ENCODE measurements at regions not wholly inside any gene's neighbourhood (a gene's known extent, or its start where the extent isn't known, plus 50 kb on each side); places are given as distances from the start of the nearest gene placed in this dataset.

DNA sequence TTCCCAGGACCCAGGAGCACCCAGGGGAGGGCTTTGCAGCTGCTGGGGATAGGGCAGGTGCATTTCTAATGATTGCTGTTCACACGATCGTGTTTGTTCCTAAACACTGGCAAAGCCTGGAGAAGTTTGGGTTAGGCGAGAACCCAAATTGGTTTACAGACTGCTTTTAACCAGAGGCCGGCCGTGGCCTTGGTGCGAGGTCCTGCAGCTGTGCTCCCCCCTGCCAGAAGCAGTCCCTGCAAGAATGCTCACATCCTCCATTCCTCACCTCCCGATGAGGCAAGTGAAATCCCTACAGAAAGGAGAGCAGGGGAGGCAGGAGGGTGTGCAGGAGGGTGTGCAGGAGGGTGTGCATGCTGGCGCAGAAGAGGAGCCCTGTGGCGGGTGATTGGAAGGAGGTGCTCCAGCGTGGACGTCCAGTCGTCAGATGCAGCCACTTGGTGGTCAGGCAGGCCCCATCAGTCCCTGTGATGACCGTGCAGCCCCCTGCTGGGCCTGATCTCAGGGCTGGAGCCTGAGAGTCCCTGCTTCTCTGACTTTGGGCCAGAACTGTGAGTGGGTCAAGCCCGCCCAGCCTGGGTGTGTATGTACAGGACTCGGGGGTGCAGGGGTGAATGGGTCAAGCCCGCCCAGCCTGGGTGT is 55.7 kb upstream of the FRMD1 start:
- no peak for ATAC-seq
- TF ChIP-seq ZNF8 (CRISPR knock-in tag; IDR thresholded peaks at IDR 0.05) (no peak), GLIS3 (CRISPR knock-in tag; IDR thresholded peaks at IDR 0.05) (no peak), TOX (CRISPR knock-in tag; IDR thresholded peaks at IDR 0.05; ENCODE audit: borderline replicate concordance) (no peak), ARNTL (CRISPR knock-in tag; IDR thresholded peaks at IDR 0.05; ENCODE audit: borderline replicate concordance, low read depth) (no peak), TSHZ2 (CRISPR knock-in tag; IDR thresholded peaks at IDR 0.05) (no peak), RARB (CRISPR knock-in tag; IDR thresholded peaks at IDR 0.05) (no peak), PPARA (CRISPR knock-in tag; IDR thresholded peaks at IDR 0.05; ENCODE audit: borderline replicate concordance) (no peak), ZFP30 (CRISPR knock-in tag; IDR thresholded peaks at IDR 0.05) (no peak)
- TF ChIP-seq, protein P1, sequence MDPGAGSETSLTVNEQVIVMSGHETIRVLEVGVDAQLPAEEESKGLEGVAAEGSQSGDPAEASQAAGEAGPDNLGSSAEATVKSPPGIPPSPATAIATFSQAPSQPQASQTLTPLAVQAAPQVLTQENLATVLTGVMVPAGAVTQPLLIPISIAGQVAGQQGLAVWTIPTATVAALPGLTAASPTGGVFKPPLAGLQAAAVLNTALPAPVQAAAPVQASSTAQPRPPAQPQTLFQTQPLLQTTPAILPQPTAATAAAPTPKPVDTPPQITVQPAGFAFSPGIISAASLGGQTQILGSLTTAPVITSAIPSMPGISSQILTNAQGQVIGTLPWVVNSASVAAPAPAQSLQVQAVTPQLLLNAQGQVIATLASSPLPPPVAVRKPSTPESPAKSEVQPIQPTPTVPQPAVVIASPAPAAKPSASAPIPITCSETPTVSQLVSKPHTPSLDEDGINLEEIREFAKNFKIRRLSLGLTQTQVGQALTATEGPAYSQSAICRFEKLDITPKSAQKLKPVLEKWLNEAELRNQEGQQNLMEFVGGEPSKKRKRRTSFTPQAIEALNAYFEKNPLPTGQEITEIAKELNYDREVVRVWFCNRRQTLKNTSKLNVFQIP (CRISPR knock-in tag; IDR thresholded peaks at IDR 0.05; ENCODE audit: borderline replicate concordance, low read depth): no peak

GRCh38 chr6:168133687-168134559 is 54.9 kb upstream of the FRMD1 start:
- TF ChIP-seq ARNTL (CRISPR knock-in tag; IDR thresholded peaks at IDR 0.05; ENCODE audit: borderline replicate concordance, low read depth) (no peak), ZNF565 (CRISPR knock-in tag; conservative IDR thresholded peaks at IDR 0.05; ENCODE audit: low read depth) (no peak), TSHZ2 (CRISPR knock-in tag; IDR thresholded peaks at IDR 0.05) (no peak), BACH2 (CRISPR knock-in tag; IDR thresholded peaks at IDR 0.05; ENCODE audit: borderline replicate concordance) (no peak), PPARA (CRISPR knock-in tag; IDR thresholded peaks at IDR 0.05; ENCODE audit: borderline replicate concordance) (no peak), OSR1 (CRISPR knock-in tag; IDR thresholded peaks at IDR 0.05) (no peak), ISL1 (CRISPR knock-in tag; IDR thresholded peaks at IDR 0.05) (no peak), ZFP3 (CRISPR knock-in tag; IDR thresholded peaks at IDR 0.05) (no peak), CREB5 (CRISPR knock-in tag; IDR thresholded peaks at IDR 0.05; ENCODE audit: low read depth) (no peak), CSRNP3 (CRISPR knock-in tag; IDR thresholded peaks at IDR 0.05) (no peak), SNAI2 (CRISPR knock-in tag; IDR thresholded peaks at IDR 0.05) (no peak)
- ATAC-seq: no peak

- no peak for ATAC-seq
- TF ChIP-seq ESRRG (CRISPR knock-in tag; IDR thresholded peaks at IDR 0.05): no peak
- TF ChIP-seq CREB5 (CRISPR knock-in tag; IDR thresholded peaks at IDR 0.05; ENCODE audit: low read depth): no peak
- no peak for TF ChIP-seq ARNTL (CRISPR knock-in tag; IDR thresholded peaks at IDR 0.05; ENCODE audit: borderline replicate concordance, low read depth)
- no peak for TF ChIP-seq TSHZ2 (CRISPR knock-in tag; IDR thresholded peaks at IDR 0.05)
- TF ChIP-seq PATZ1 (CRISPR knock-in tag; IDR thresholded peaks at IDR 0.05; ENCODE audit: borderline replicate concordance): no peak
Measured at GRCh38 chr6:168133168-168133561, 54.2 kb upstream of the FRMD1 start.

Measured in SK-N-SH treated with all-trans-retinoic acid at 6 μM for 48 hours (cell line).